ENCODE measurements at regions not wholly inside any gene's neighbourhood (a gene's known extent, or its start where the extent isn't known, plus 50 kb on each side); places are given as distances from the start of the nearest gene placed in this dataset.
"Not testable (repeated sequence)": the region's sequence is repeated elsewhere in the genome, so short reads cannot be mapped to it uniquely, and the experiment has no call there.

DNA sequence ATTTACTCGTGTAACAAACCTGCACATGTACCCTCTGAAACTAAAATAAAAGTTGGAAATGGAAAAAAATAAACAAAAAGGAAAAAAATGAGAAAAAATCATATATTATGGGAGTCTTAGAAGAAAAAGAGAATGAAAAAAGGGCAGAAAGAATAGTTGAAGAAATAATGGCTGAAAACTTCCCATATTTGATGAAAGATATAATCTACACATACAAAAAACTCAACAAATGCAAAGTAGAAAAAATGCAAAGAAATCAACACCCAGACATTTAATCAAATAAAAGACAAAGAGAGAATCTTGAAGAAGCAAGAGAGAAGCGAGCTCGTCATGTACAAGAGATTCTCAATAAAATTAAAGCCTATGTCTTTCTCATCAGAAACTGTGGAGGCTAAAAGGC lies 73.8 kb downstream of the SLC25A46 start:
- H3K27ac Mint-ChIP-seq = no peak overlapping the region
- peaks cover 0 to 29% (median 18%) of the 10 kb centered on the region in 5 donors for H3K27me3 Mint-ChIP-seq
- no peak overlapping the region for H3K4me3 Mint-ChIP-seq
- H3K4me3 ChIP-seq (ENCODE audit: low read length) = no peak overlapping the region
- H3K9me3 ChIP-seq (ENCODE audit: control insufficient read depth in 2 of 3, low read length in 3 of 3) = no peaks in the 10 kb centered on the region
- ATAC-seq (no peak), DNase-seq (no peak)
- ChIA-PET POLR2A (no interaction called here), CTCF (no interaction called here)
- peaks cover 0 to 5% (median 0%) of the 10 kb centered on the region in 5 donors for H3K36me3 Mint-ChIP-seq
- peaks cover 0 to 3% of the 10 kb centered on the region in 2 donors for H3K27me3 ChIP-seq (ENCODE audit: control insufficient read depth in 2 of 2, insufficient read depth in 2 of 2, low read length in 2 of 2)
- H3K9me3 Mint-ChIP-seq = peaks cover 0 to 25% (median 5%) of the 10 kb centered on the region in 11 donors
- H3K36me3 ChIP-seq (ENCODE audit: control insufficient read depth in 2 of 3, insufficient read depth in 3 of 3, low read length in 3 of 3) = no peaks in the 10 kb centered on the region
- no peak overlapping the region for H3K27ac ChIP-seq (ENCODE audit: low read depth, low read length)
- no peaks in the 10 kb centered on the region for H3K4me1 Mint-ChIP-seq
- no peaks in the 10 kb centered on the region for H3K4me1 ChIP-seq (ENCODE audit: control insufficient read depth in 2 of 2, insufficient read depth in 2 of 2, low read length in 2 of 2)
- intact Hi-C loops (cut with micrococcal nuclease) = no loop called here

DNA sequence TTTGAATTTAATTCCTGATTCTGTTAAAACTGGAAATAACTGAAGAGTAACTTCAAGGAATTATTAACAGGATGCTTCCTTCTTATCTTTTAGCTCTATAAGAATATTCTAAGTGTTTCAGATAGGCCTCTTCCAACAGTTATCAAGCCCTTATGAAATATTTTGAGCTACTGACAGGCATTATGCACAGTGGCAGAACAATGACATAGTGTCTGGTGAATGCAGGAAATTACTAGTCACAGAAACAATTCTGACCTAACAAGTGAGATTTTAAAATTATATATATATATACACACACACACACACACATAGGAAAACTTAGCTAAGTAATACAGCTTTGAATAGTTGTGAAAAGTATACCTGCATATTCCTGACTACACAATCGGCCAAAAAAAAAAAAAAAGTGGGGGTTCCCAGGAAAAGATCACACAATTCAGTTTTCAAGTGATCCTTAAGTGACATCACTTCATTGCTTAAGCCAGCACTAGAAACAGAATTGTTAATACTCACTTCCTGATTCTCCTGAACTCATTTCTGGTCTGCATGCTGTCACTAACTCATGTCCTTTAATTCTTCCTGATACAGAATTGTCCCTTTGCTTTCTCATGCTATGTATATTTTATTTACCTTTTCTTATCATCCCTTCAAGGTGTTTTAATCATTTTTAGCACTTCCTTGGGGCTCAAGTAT lies 77.3 kb downstream of the SLC25A46 start:
- peaks cover 0 to 18% (median 5%) of the 10 kb centered on the region in 11 donors for H3K9me3 Mint-ChIP-seq

DNA sequence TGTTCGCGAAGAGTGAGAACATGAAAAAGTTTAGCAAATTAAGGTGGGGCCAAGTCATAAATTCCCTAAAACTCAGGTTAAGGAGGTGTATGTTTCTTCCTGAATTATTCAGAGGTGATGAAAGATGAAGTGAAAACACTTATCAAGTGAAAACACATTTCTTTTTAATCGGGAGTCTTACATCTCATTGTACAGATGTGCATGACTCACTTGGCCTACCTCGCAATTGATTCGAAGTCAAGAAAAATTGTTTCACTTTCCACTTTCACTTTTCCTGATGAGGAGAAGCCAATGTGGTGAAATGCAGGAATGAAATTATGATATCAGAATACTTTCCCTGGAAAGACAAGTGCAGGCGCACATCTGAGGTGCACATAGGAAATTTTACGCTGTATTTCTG lies 78.7 kb downstream of the SLC25A46 start:
- no peak for ATAC-seq
- Histone ChIP-seq H3K36me3 (ENCODE audit: control insufficient read depth in 2 of 3, insufficient read depth in 3 of 3, low read length in 3 of 3) (no peaks in the 10 kb centered on the region), H3K4me3 (ENCODE audit: low read length) (no peak overlapping the region), H3K4me1 (ENCODE audit: control insufficient read depth in 2 of 2, insufficient read depth in 2 of 2, low read length in 2 of 2) (no peaks in the 10 kb centered on the region), H3K27ac (ENCODE audit: low read depth, low read length) (no peak overlapping the region), H3K9me3 (ENCODE audit: control insufficient read depth in 2 of 3, low read length in 3 of 3) (no peaks in the 10 kb centered on the region), H3K27me3 (ENCODE audit: control insufficient read depth in 2 of 2, insufficient read depth in 2 of 2, low read length in 2 of 2) (peaks cover 0 to 3% of the 10 kb centered on the region in 2 donors)
- intact Hi-C loops (cut with micrococcal nuclease) = no loop called here
- Mint-ChIP-seq H3K36me3 (peaks cover 0 to 1% (median 0%) of the 10 kb centered on the region in 5 donors), H3K4me3 (no peak overlapping the region), H3K27ac (no peak overlapping the region), H3K4me1 (no peaks in the 10 kb centered on the region), H3K27me3 (peaks cover 0 to 9% (median 6%) of the 10 kb centered on the region in 5 donors), H3K9me3 (peaks cover 0 to 4% (median 1%) of the 10 kb centered on the region in 11 donors)
- no peak for DNase-seq
- ChIA-PET CTCF (no interaction called here), POLR2A (no interaction called here)

More for the DNA sequence above, 77.3 kb downstream of the SLC25A46 start:
- Histone ChIP-seq H3K27ac (ENCODE audit: low read depth, low read length) (no peak overlapping the region), H3K4me1 (ENCODE audit: control insufficient read depth in 2 of 2, insufficient read depth in 2 of 2, low read length in 2 of 2) (no peaks in the 10 kb centered on the region), H3K9me3 (ENCODE audit: control insufficient read depth in 2 of 3, low read length in 3 of 3) (no peaks in the 10 kb centered on the region), H3K4me3 (ENCODE audit: low read length) (no peak overlapping the region), H3K27me3 (ENCODE audit: control insufficient read depth in 2 of 2, insufficient read depth in 2 of 2, low read length in 2 of 2) (peaks cover 0 to 3% of the 10 kb centered on the region in 2 donors), H3K36me3 (ENCODE audit: control insufficient read depth in 2 of 3, insufficient read depth in 3 of 3, low read length in 3 of 3) (no peaks in the 10 kb centered on the region)
- Mint-ChIP-seq H3K36me3 (peaks cover 0 to 5% (median 0%) of the 10 kb centered on the region in 5 donors), H3K27me3 (peaks cover 0 to 18% (median 12%) of the 10 kb centered on the region in 5 donors), H3K4me1 (no peaks in the 10 kb centered on the region), H3K27ac (no peak overlapping the region), H3K4me3 (no peak overlapping the region)
- intact Hi-C loops (cut with micrococcal nuclease) = no loop called here
- POLR2A ChIA-PET = interaction anchor here (0.6 kb wide), 1 partner anchor 13 kb away, joined by 3 read pairs; no protein-coding TSS in a partner anchor
- DNase-seq = no peak
- ATAC-seq = no peak
- CTCF ChIA-PET = no interaction called here

DNA sequence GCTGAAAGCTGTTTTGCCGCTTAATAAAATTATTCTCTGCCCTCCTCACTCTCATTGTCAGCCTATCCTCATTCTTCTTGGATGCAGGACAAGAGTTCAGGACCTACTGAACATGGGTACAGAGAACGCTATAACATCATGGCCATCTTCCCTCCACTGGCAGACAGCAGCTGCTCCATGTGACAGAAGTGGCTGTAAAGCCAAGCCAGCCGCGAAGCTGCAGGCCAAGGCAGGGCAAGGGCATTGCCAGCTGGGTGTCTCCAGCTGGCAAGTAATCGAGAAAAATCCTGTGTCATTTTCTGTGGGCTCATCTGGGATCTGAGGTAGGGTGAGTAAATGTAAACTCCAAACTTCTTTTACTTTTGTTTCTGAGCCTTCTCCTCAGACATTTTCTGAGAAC lies 84.8 kb downstream of the SLC25A46 start:
- Histone ChIP-seq H3K27ac (ENCODE audit: low read depth, low read length) (no peak overlapping the region), H3K9me3 (ENCODE audit: control insufficient read depth in 2 of 3, low read length in 3 of 3) (peaks cover 0 to 25% (median 0%) of the 10 kb centered on the region in 3 experiments), H3K4me1 (ENCODE audit: control insufficient read depth in 2 of 2, insufficient read depth in 2 of 2, low read length in 2 of 2) (no peaks in the 10 kb centered on the region), H3K27me3 (ENCODE audit: control insufficient read depth in 2 of 2, insufficient read depth in 2 of 2, low read length in 2 of 2) (no peaks in the 10 kb centered on the region), H3K36me3 (ENCODE audit: control insufficient read depth in 2 of 3, insufficient read depth in 3 of 3, low read length in 3 of 3) (no peaks in the 10 kb centered on the region), H3K4me3 (ENCODE audit: low read length) (no peak overlapping the region)
- DNase-seq (no peak), ATAC-seq (no peak)
- Mint-ChIP-seq H3K27ac (no peak overlapping the region), H3K4me1 (no peaks in the 10 kb centered on the region), H3K27me3 (peaks cover 0 to 23% (median 5%) of the 10 kb centered on the region in 5 donors), H3K36me3 (peaks cover 0 to 9% (median 0%) of the 10 kb centered on the region in 5 donors), H3K9me3 (peaks cover 3 to 51% (median 28%) of the 10 kb centered on the region in 11 donors), H3K4me3 (no peak overlapping the region)
- intact Hi-C loops (cut with micrococcal nuclease) = no loop called here
- ChIA-PET POLR2A (no interaction called here), CTCF (no interaction called here)

DNA sequence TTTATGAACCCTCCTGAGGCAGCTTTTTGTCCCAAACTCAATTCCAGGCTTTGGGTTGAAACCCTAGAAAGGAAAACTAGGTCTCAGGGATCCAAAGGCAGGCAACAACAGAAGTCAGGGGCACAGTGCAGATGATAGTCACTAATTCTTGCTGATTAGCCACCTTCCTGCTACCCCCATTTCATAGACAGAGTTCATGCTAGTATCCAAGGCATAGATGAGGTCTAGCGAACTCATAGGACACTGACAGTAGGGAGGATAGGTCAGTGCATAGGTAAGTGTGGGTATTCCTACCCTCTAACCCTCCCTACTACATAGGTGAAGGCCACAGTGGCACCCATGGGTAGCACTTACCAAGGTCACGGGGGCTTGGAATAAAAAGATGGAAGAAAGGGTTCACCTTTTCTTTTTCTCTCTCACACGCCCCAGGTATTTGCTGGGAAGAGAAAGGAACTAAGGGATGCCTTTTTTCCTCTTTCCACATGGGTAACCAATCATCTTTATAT lies 86.2 kb downstream of the SLC25A46 start:
- H3K36me3 ChIP-seq (ENCODE audit: control insufficient read depth in 2 of 3, insufficient read depth in 3 of 3, low read length in 3 of 3) = no peaks in the 10 kb centered on the region
- H3K9me3 ChIP-seq (ENCODE audit: control insufficient read depth in 2 of 3, low read length in 3 of 3) = peaks cover 0 to 29% (median 0%) of the 10 kb centered on the region in 3 experiments
- H3K4me1 Mint-ChIP-seq = no peaks in the 10 kb centered on the region
- peaks cover 0 to 18% (median 5%) of the 10 kb centered on the region in 5 donors for H3K27me3 Mint-ChIP-seq
- H3K4me1 ChIP-seq (ENCODE audit: control insufficient read depth in 2 of 2, insufficient read depth in 2 of 2, low read length in 2 of 2) = no peaks in the 10 kb centered on the region
- ChIA-PET POLR2A (no interaction called here), CTCF (no interaction called here)
- H3K36me3 Mint-ChIP-seq = peaks cover 0 to 9% (median 0%) of the 10 kb centered on the region in 5 donors
- ATAC-seq = no peak
- no peak overlapping the region for H3K27ac ChIP-seq (ENCODE audit: low read depth, low read length)
- H3K4me3 Mint-ChIP-seq = no peak overlapping the region
- intact Hi-C loops (cut with micrococcal nuclease) = no loop called here
- no peak overlapping the region for H3K4me3 ChIP-seq (ENCODE audit: low read length)
- no peak overlapping the region for H3K27ac Mint-ChIP-seq
- H3K27me3 ChIP-seq (ENCODE audit: control insufficient read depth in 2 of 2, insufficient read depth in 2 of 2, low read length in 2 of 2) = no peaks in the 10 kb centered on the region
- DNase-seq = no peak
- H3K9me3 Mint-ChIP-seq = peaks cover 3 to 65% (median 31%) of the 10 kb centered on the region in 11 donors

DNA sequence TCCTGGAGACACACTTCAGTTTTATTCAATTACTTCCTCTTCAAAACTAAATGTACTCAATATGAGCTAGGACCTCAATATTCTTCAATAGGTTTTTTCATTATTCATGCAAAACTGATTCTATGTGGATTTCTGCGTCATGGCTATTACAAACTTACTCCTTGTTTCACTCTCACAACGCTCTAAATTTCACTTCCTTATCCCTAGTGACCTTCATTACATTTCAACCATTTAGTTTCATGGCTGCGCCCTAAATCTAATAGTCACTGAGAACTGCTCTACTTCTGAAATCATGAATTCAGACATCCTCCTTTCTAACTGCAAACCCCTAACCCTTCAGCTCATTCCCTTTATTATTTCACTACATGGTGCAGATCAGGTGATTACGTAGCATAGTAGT lies 93.9 kb downstream of the SLC25A46 start:
- Histone ChIP-seq H3K4me3 (ENCODE audit: low read length) (no peak overlapping the region), H3K4me1 (ENCODE audit: control insufficient read depth in 2 of 2, insufficient read depth in 2 of 2, low read length in 2 of 2) (no peaks in the 10 kb centered on the region), H3K27ac (ENCODE audit: low read depth, low read length) (no peak overlapping the region), H3K36me3 (ENCODE audit: control insufficient read depth in 2 of 3, insufficient read depth in 3 of 3, low read length in 3 of 3) (no peaks in the 10 kb centered on the region), H3K9me3 (ENCODE audit: control insufficient read depth in 2 of 3, low read length in 3 of 3) (peaks cover 0 to 12% (median 0%) of the 10 kb centered on the region in 3 experiments), H3K27me3 (ENCODE audit: control insufficient read depth in 2 of 2, insufficient read depth in 2 of 2, low read length in 2 of 2) (no peaks in the 10 kb centered on the region)
- Mint-ChIP-seq H3K36me3 (peaks cover 0 to 4% (median 0%) of the 10 kb centered on the region in 5 donors), H3K27me3 (peaks cover 0 to 12% (median 0%) of the 10 kb centered on the region in 5 donors), H3K4me1 (no peaks in the 10 kb centered on the region), H3K9me3 (peaks cover 2 to 22% (median 11%) of the 10 kb centered on the region in 11 donors), H3K4me3 (no peak overlapping the region), H3K27ac (no peak overlapping the region)
- POLR2A ChIA-PET = interaction anchor here (0.6 kb wide), 1 partner anchor 9 kb away, joined by 4 read pairs; no protein-coding TSS in a partner anchor
- DNase-seq (no peak), ATAC-seq (no peak)
- intact Hi-C loops (cut with micrococcal nuclease) = no loop called here
- CTCF ChIA-PET = no interaction called here

DNA sequence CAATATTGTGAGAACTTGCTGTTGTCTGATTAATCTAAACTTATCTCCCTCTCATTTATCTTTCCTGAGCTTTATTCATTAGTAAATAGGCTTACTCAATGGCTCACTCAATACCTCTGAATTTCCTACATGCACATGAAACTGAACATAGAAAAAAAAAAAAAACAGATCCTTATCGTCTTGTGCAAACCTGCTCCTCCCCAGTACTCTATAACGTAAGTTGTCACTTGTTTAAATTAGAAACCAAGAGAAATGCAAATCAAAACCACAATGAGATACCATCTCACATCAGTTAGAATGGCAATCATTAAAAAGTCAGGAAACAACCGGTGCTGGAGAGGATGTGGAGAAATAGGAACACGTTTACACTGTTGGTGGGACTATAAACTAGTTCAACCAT lies 96.1 kb downstream of the SLC25A46 start:
- CTCF ChIA-PET; H3K9me3 ChIP-seq (ENCODE audit: control insufficient read depth in 2 of 3, low read length in 3 of 3); H3K27ac ChIP-seq (ENCODE audit: low read depth, low read length); DNase-seq; H3K27me3 ChIP-seq (ENCODE audit: control insufficient read depth in 2 of 2, insufficient read depth in 2 of 2, low read length in 2 of 2); POLR2A ChIA-PET; H3K4me1 Mint-ChIP-seq; H3K27ac Mint-ChIP-seq; H3K36me3 ChIP-seq (ENCODE audit: control insufficient read depth in 2 of 3, insufficient read depth in 3 of 3, low read length in 3 of 3); H3K4me1 ChIP-seq (ENCODE audit: control insufficient read depth in 2 of 2, insufficient read depth in 2 of 2, low read length in 2 of 2); H3K4me3 Mint-ChIP-seq; H3K36me3 Mint-ChIP-seq; ATAC-seq; H3K4me3 ChIP-seq (ENCODE audit: low read length); intact Hi-C loops (cut with micrococcal nuclease): not testable (repeated sequence)
- H3K9me3 Mint-ChIP-seq = peaks cover 0 to 13% (median 2%) of the 10 kb centered on the region in 11 donors
- peaks cover 0 to 10% (median 6%) of the 10 kb centered on the region in 5 donors for H3K27me3 Mint-ChIP-seq

Data from naive thymus-derived CD4-positive, alpha-beta T cell (primary cell).